Neural crest cell (in vitro differentiated cells): ENCODE measurements at regions not wholly inside any gene's neighbourhood (a gene's known extent, or its start where the extent isn't known, plus 50 kb on each side); places are given as distances from the start of the nearest gene placed in this dataset.

Experiments
- DNase-seq: peaks from one replicate; pipeline ENCODE4 v3.0.0; 2021; ENCODE audit warnings: low read depth, mixed read lengths, low spot score
- H3K27ac Mint-ChIP-seq: one replicate; pipeline ENCODE4 v1.8.0; 2021; ENCODE audit warnings: mild to moderate bottlenecking, mixed read lengths; ENCODE audit not compliant: unreplicated experiment
- H3K27me3 Mint-ChIP-seq: 2 replicates; pipeline ENCODE4 v1.8.0; 2021; ENCODE audit warnings: low read depth, mild to moderate bottlenecking, mixed read lengths
- H3K36me3 Mint-ChIP-seq: 2 replicates; pipeline ENCODE4 v1.8.0; 2021; ENCODE audit warnings: low read depth, mild to moderate bottlenecking, mixed read lengths
- H3K4me1 Mint-ChIP-seq: 2 replicates; pipeline ENCODE4 v1.8.0; 2021; ENCODE audit warnings: mixed read lengths
- H3K4me3 Mint-ChIP-seq: one replicate; pipeline ENCODE4 v1.8.0; 2021; ENCODE audit warnings: mild to moderate bottlenecking, mixed read lengths
- H3K9me3 Mint-ChIP-seq: 2 replicates; pipeline ENCODE4 v1.8.0; 2021; ENCODE audit warnings: mixed read lengths
- CTCF ChIP-seq: fragments of 200-600 bp; sonication (generic); conservative IDR thresholded peaks from 2 replicates; pipeline ENCODE4 v1.5.0; 2021; ENCODE audit warnings: antibody characterized with exemption, mild to moderate bottlenecking

GRCh38 chr11:97118614-97119200, 728.9 kb downstream of the JRKL start:
- Mint-ChIP-seq H3K4me3 (no peak overlapping the region), H3K36me3 (no peaks in the 10 kb centered on the region), H3K9me3 (no peaks in the 10 kb centered on the region), H3K27me3 (no peaks in the 10 kb centered on the region), H3K4me1 (peaks cover 6% of the 10 kb centered on the region), H3K27ac (no peak overlapping the region)
- no peak for TF ChIP-seq CTCF
- DNase-seq = no peak

- DNase-seq = no peak
- Mint-ChIP-seq H3K27ac (no peak overlapping the region), H3K4me1 (peaks cover 6% of the 10 kb centered on the region), H3K36me3 (no peaks in the 10 kb centered on the region), H3K4me3 (no peak overlapping the region), H3K27me3 (no peaks in the 10 kb centered on the region), H3K9me3 (peaks cover 4% of the 10 kb centered on the region)
- no peak for TF ChIP-seq CTCF
Observed at GRCh38 chr11:97123237-97123636, 733.4 kb downstream of the JRKL start.

DNA sequence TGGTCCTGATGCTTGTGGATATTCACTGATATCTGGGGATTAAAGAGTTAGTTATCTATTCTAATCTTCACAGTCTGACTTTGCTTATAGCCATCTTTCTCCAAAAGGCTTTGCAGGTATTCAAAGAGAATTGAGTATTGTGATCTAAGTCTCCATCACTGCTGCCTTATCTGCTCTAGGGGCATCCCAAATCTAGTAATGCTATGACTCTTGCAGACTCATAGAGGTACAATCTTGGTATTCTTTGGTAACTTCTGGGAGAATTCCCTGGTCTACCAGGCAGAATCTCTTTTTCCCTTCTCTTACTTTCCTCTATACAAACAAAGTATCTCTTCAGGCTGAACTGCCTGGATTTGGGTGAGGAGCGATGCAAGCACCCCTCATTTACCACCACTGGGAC, 746.3 kb downstream of the JRKL start:
- no peak for DNase-seq
- Mint-ChIP-seq H3K27me3 (no peaks in the 10 kb centered on the region), H3K9me3 (peaks cover 12% of the 10 kb centered on the region), H3K4me1 (no peaks in the 10 kb centered on the region), H3K36me3 (no peaks in the 10 kb centered on the region), H3K27ac (no peak overlapping the region), H3K4me3 (no peak overlapping the region)
- TF ChIP-seq CTCF = no peak

DNA sequence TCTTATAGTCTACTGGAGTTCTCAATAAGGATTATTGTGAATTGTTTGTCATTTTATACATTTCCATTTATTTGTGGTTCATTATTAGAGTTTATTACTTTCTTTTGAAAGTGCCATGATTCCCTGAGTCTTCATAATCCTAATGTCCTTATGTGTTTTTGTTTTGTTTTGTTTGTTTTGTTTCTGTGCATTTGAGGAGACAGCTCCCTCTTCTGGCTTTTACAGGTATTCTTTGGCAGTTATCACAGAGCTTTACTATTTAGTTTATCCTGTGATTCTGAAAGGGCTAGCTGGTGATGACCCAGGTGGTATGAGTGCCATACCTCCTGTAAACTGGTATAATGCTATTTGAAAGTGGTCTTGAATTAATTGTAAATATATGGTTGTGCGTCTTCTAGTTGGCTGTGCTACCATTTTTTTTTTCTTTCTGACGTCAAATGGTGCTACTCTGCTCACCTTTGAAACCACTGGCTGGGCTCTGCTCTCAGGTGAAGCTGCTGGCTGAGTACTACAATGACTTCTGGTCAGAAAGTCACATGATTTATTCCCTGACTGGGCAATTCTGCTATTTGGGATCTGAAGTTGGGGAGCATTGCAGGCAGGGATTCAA, 751.2 kb downstream of the JRKL start:
- H3K9me3 Mint-ChIP-seq = peaks cover 9% of the 10 kb centered on the region
- no peaks in the 10 kb centered on the region for H3K4me1 Mint-ChIP-seq
- H3K27ac Mint-ChIP-seq = no peak overlapping the region
- H3K36me3 Mint-ChIP-seq = no peaks in the 10 kb centered on the region
- DNase-seq = no peak
- H3K27me3 Mint-ChIP-seq = no peaks in the 10 kb centered on the region
- TF ChIP-seq CTCF = peak; percentile 72
- H3K4me3 Mint-ChIP-seq = no peak overlapping the region

GRCh38 chr11:97143463-97143862, 753.6 kb downstream of the JRKL start:
- Mint-ChIP-seq H3K9me3 (peaks cover 3% of the 10 kb centered on the region), H3K4me1 (no peaks in the 10 kb centered on the region), H3K36me3 (no peaks in the 10 kb centered on the region)

More at GRCh38 chr11:97143463-97143862, 753.6 kb downstream of the JRKL start:
- no peak for DNase-seq
- no peak for TF ChIP-seq CTCF
- Mint-ChIP-seq H3K27ac (no peak overlapping the region), H3K27me3 (no peaks in the 10 kb centered on the region), H3K4me3 (no peak overlapping the region)
